ENCODE measurements at regions not wholly inside any gene's neighbourhood (a gene's known extent, or its start where the extent isn't known, plus 50 kb on each side); places are given as distances from the start of the nearest gene placed in this dataset.

- TF ChIP-seq CTCF (IDR thresholded peaks at IDR 0.05) (no peak), ZFX (IDR thresholded peaks at IDR 0.05; ENCODE audit: borderline replicate concordance) (no peak)
Observed at GRCh38 chr7:86137343-86137742, 506.4 kb upstream of the GRM3 start.
